Ecto neural progenitor cell (in vitro differentiated cells): ENCODE measurements at regions not wholly inside any gene's neighbourhood (a gene's known extent, or its start where the extent isn't known, plus 50 kb on each side); places are given as distances from the start of the nearest gene placed in this dataset.

Experiments
- DNase-seq: peaks from one replicate; pipeline ENCODE4 v3.0.0-alpha.2; 2018; ENCODE audit warnings: low spot score

- DNase-seq, result no peak
Measured at GRCh38 chr2:204108781-204109295, 172.3 kb downstream of the ICOS start.

DNA sequence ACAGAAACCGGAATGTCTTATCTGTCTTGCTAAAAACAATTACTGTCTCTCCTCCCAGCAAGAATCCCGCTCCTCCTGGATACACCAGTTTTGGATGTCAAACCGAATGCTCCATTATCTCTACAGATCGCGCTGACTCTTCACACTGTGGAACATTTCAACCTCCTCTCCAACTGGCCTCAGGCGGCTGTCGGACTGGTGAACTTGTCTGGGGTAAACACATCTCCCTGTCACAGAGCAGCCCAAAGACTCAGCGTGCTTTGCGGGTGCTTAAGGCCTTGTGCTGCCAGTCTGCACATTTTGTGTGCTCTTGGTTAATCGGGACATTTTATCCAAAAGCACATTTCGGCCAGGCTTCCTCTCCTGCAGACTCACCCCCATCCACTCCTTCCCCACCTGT lies 173.1 kb downstream of the ICOS start:
- no peak for DNase-seq

DNA sequence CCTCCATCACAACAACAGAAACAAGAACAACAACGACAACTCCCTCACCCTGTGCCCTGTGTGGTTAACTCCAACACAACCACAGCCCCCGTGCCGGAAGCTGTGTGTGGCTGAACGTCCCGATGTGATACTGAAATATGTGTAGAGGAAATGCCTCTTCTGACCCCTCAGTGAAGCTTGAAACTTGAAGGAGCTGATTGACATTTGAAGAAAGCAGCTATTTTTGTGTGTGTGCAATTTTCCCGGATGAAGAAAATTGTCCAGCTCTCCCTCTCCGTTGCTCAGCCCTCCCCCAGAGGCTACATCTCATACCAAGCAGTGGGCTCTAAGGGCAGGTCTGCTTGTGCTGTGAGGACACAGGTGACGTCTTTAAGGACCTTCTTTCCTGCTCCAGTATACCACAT lies 173.8 kb downstream of the ICOS start:
- no peak for DNase-seq

DNA sequence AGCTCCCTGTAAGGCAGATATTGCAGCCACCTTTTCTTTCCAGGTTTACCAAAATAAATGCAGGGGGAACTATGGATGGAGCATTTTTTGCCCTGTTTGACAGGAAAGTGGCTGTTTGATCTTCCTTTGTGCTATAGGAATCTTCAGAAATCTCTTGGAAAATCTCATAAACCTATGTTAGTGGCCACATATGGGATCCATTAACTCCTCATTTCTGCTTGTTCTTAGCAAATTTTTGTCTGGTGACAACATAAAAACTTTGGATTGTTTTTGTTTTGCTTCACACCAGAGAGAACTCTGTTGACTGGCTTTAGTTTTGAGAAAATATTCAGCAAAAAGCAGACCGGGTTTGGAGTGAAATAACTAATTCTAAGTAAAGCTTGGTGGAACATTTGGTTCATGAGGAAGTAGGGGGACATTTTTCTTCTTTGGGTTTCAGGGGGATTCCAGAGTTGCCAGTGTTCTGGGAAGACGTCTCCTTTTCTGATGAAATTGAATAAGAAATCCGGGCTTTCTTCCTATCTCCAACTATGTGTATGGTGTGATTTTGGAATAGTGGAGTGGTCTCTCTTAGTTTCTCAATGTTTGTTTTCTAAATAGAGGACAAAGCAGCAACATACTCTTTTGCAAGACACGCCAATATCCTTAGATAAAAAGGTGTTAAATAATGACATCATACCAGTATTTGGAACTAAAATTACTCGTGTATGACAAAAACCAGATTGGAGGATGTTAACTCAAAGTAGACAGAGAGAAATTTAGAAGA lies 174.4 kb downstream of the ICOS start:
- DNase-seq, result no peak

GRCh38 chr2:204112084-204112770 lies 175.7 kb downstream of the ICOS start:
- DNase-seq, result no peak

- DNase-seq, result no peak
Measured at GRCh38 chr2:204114295-204115136, 178.0 kb downstream of the ICOS start.

DNA sequence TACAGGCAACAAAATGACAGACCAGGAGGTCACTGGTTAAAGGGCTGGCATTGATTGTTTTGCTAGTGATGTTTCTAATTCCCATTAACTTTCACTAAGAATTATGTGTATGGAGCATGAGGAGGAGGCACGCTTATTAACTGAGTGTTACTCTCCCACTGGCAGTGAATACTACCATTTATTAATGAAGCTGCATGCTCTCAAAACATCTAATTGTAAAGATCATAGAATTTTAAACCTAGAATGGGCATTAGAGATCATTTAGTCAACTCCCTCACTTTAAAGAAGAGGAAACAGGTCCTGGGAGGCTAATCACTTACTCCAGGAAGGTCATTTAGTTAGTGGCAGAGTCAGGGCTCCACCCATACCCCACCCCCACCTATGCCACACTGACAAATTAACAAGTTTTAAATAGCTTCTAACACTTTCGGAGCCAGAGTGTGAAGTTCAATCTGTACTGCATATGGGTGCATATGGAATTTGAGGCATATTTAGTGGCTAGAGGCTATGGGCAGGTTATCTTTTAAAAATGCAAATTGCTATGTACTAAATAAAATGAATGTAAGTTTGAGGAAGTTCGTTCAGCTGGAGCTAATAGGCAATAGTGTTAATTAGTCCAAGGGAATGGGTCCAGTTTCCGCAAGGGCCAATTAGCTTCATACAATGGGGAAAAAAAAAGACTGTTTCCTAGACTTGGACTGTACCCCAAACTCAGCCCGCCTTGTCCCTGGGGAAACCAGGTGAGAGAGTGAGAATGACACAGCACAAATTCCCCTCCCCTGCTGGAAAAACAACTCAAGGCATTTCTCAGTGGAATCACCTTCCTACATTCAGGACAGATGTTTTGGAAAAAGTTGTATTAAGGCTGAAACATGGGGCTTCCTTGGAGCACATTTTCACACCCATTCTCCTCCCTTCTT lies 178.8 kb downstream of the ICOS start:
- no peak for DNase-seq

DNA sequence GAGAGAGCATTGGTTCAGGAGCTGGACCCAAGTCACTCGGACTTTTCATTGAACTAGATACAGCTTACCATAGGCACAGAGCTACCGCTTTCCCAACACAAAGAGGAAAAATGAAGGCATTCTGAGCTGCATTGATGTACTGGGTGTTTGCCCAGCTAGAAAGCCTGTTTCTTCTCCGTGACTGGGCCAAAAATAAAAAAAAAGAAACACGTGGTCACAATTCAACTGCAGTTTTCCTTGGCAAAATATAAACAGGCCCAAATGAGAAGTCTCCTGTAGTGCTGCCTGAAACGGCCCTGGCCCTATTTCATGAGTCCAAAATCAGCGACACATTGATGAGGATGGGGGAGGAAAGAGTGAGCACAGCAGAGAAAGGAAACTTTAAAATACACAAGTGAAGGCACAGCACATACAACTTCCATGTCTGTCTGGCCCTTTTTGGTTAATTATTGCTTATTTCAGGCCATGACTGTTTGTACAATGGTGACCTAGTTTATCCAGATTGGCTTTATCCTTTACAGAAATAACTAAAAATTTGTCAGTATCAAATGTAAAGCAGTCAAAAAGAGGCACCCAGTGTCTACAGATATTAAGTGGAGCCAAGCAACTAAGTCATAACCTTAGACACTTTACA lies 179.7 kb downstream of the ICOS start:
- DNase-seq, result no peak

- no peak for DNase-seq
Measured at GRCh38 chr2:204122425-204122824, 185.9 kb downstream of the ICOS start.

GRCh38 chr2:204124140-204124750 lies 187.7 kb downstream of the ICOS start:
- no peak for DNase-seq

- DNase-seq, result no peak
Measured at GRCh38 chr2:204126705-204127104, 190.1 kb downstream of the ICOS start.

GRCh38 chr2:204127238-204127637 lies 190.7 kb downstream of the ICOS start:
- no peak for DNase-seq

DNA sequence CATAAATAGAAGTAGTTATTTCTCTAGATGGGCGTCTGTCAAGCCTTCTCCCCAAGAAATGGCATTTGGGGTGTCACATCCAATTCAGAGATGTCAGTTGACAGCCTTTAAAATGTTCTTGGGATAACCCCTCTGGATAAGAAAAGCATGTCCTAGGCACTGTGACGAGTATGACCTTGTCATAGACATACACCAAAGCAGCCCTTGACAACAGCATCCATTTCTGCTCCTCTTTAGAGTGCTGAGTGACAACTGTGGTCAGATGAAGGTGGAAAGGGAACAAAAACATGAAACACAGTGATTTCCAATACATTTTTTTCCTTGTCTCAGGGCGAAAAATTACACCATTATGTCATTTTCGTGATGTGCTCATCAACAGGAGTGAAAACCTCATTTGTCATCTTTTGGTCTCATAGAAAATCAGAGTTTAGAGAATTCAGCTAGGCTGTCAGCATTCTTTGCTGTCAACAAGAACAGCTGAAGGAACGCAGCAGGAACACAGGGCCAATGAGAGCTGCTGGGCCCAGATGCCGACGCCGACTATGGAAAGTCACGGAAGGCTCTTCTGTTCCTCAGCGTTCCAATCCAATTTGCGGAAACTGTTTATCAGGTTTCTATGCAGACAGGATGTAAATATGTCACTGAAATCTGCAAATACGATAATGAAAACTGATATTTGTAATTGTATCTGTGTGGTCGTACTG lies 193.2 kb downstream of the ICOS start:
- no peak for DNase-seq

DNA sequence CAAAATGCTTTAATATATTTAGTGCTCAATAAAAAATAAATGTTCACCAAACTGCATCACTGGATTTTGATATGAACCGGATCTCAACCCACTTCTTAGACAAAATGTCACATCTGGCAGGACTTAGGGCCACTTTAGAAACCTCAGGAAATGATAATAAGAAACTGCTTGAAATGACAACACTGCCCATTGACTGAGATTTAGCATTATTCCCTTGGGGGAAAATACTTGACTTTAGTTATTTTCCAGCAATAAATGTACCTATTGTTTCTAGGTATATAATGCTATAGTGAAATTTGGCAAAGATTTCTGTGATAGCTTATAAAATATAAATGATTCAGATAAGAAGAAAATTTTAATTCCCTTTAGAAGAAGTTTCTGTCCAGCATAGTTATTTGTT lies 195.1 kb downstream of the ICOS start:
- DNase-seq, result no peak

- no peak for DNase-seq
Measured at GRCh38 chr2:204133476-204133875, 196.9 kb downstream of the ICOS start.

DNA sequence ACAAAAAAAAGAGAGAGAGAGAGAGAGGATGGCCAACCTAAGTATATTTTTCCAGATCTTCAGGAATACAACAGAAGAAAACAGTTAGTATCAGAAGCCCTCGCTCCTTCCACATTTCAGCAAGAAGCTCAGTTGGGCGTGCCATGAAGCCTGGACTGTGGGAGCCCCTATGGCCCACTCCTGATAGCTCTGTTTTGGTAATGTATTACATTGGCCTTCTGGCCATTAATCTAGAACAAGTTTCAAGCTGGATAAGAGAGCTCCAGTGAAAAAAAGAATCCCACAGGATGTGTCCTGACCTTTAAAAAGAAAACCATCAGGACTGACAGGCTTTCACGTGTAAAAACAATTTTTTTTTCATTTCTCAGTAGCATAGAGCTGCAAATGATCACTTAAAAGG lies 197.9 kb downstream of the ICOS start:
- no peak for DNase-seq

DNA sequence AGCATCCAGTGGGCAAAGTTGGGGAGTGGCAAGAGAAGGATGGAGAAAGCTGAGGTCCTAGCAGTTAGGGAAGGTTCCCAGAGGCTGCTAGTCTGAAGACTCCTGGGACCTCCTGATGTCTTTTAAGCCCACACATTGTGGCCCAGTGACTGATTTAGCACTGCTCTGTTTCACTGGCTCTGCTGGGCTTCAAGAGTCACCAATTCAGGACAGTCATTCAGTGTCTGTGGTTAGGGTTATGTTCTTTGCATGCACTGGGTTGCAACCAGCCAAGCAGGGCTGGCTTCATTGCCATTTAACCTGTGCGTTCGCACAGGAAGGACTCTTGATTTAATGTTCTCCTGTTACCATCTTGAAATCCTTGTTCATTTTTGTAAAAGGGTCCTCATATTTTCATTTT lies 199.2 kb downstream of the ICOS start:
- no peak for DNase-seq

GRCh38 chr2:204138206-204138605 lies 201.6 kb downstream of the ICOS start:
- DNase-seq, result no peak

- DNase-seq, result no peak
Measured at GRCh38 chr2:204140246-204140645, 203.7 kb downstream of the ICOS start.
